ENCODE measurements at regions not wholly inside any gene's neighbourhood (a gene's known extent, or its start where the extent isn't known, plus 50 kb on each side); places are given as distances from the start of the nearest gene placed in this dataset.

- TF ChIP-seq CTCF (IDR thresholded peaks at IDR 0.05; ENCODE audit: insufficient read depth, low read depth, low read length): no peak
- ChIA-PET CTCF (interaction anchor here (0.5 kb wide), 1 partner anchor 15 kb away, joined by 3 read pairs; no protein-coding TSS in a partner anchor), POLR2A (no interaction called here)
- H3K4me3 ChIP-seq (ENCODE audit: low read depth, low read length): no peak overlapping the region
- DNase-seq (ENCODE audit: low read depth): no peak
- no peaks in the 10 kb centered on the region for H3K27me3 ChIP-seq (ENCODE audit: control insufficient read depth, insufficient read depth, low read length)
- H3K36me3 ChIP-seq (ENCODE audit: control insufficient read depth, insufficient read depth, low read length): no peaks in the 10 kb centered on the region
These were observed 441.8 kb downstream of the ZEB2 start for GRCh38 chr2:144078106-144078505.

- ChIA-PET POLR2A (no interaction called here), CTCF (interaction anchor here (0.7 kb wide), 1 partner anchor 121 kb away, joined by 3 read pairs; no protein-coding TSS in a partner anchor)
- no peak for TF ChIP-seq CTCF (IDR thresholded peaks at IDR 0.05; ENCODE audit: insufficient read depth, low read depth, low read length)
- Histone ChIP-seq H3K27me3 (ENCODE audit: control insufficient read depth, insufficient read depth, low read length) (no peaks in the 10 kb centered on the region), H3K4me3 (ENCODE audit: low read depth, low read length) (no peak overlapping the region), H3K36me3 (ENCODE audit: control insufficient read depth, insufficient read depth, low read length) (no peaks in the 10 kb centered on the region)
- no peak for DNase-seq (ENCODE audit: low read depth)
These were observed 445.5 kb downstream of the ZEB2 start for GRCh38 chr2:144074450-144074849.

GRCh38 chr2:144071461-144071860 lies 448.5 kb downstream of the ZEB2 start:
- no peak for DNase-seq (ENCODE audit: low read depth)
- Histone ChIP-seq H3K27me3 (ENCODE audit: control insufficient read depth, insufficient read depth, low read length) (no peaks in the 10 kb centered on the region), H3K36me3 (ENCODE audit: control insufficient read depth, insufficient read depth, low read length) (no peaks in the 10 kb centered on the region), H3K4me3 (ENCODE audit: low read depth, low read length) (no peak overlapping the region)
- ChIA-PET POLR2A (no interaction called here), CTCF (no interaction called here)
- TF ChIP-seq CTCF (IDR thresholded peaks at IDR 0.05; ENCODE audit: insufficient read depth, low read depth, low read length): peak; percentile 45

- H3K36me3 ChIP-seq (ENCODE audit: control insufficient read depth, insufficient read depth, low read length): no peaks in the 10 kb centered on the region
- POLR2A ChIA-PET: no interaction called here
- no peak overlapping the region for H3K4me3 ChIP-seq (ENCODE audit: low read depth, low read length)
- no peaks in the 10 kb centered on the region for H3K27me3 ChIP-seq (ENCODE audit: control insufficient read depth, insufficient read depth, low read length)
- CTCF ChIA-PET: interaction anchor here (0.8 kb wide), 1 partner anchor 158 kb away, joined by 3 read pairs; no protein-coding TSS in a partner anchor
- TF ChIP-seq CTCF (IDR thresholded peaks at IDR 0.05; ENCODE audit: insufficient read depth, low read depth, low read length): no peak
- no peak for DNase-seq (ENCODE audit: low read depth)
These were observed 452.4 kb downstream of the ZEB2 start for GRCh38 chr2:144067506-144067905.

GRCh38 chr2:144063602-144064001 lies 456.3 kb downstream of the ZEB2 start:
- TF ChIP-seq CTCF (IDR thresholded peaks at IDR 0.05; ENCODE audit: insufficient read depth, low read depth, low read length): no peak
- no peak for DNase-seq (ENCODE audit: low read depth)
- no peaks in the 10 kb centered on the region for H3K36me3 ChIP-seq (ENCODE audit: control insufficient read depth, insufficient read depth, low read length)
- no peak overlapping the region for H3K4me3 ChIP-seq (ENCODE audit: low read depth, low read length)
- ChIA-PET POLR2A (no interaction called here), CTCF (interaction anchor here (0.8 kb wide), 1 partner anchor 15 kb away, joined by 3 read pairs; no protein-coding TSS in a partner anchor)
- H3K27me3 ChIP-seq (ENCODE audit: control insufficient read depth, insufficient read depth, low read length): no peaks in the 10 kb centered on the region
